Glutamatergic neuron (in vitro differentiated cells): ENCODE measurements at regions not wholly inside any gene's neighbourhood (a gene's known extent, or its start where the extent isn't known, plus 50 kb on each side); places are given as distances from the start of the nearest gene placed in this dataset.

ENCODE experiments used
- DNase-seq: peaks from one replicate; pipeline ENCODE4 v3.0.0; 2022
- H3K27ac Mint-ChIP-seq: one replicate; pipeline ENCODE4 v1.8.0; 2020; ENCODE audit warnings: mild to moderate bottlenecking, mixed read lengths, inconsistent platforms; ENCODE audit not compliant: unreplicated experiment
- H3K27me3 Mint-ChIP-seq: one replicate; pipeline ENCODE4 v1.8.0; 2020; ENCODE audit warnings: mild to moderate bottlenecking, moderate library complexity, mixed read lengths, inconsistent platforms; ENCODE audit not compliant: unreplicated experiment
- H3K36me3 Mint-ChIP-seq: one replicate; pipeline ENCODE4 v1.8.0; 2020; ENCODE audit warnings: mild to moderate bottlenecking, mixed read lengths, inconsistent platforms; ENCODE audit not compliant: unreplicated experiment
- H3K4me1 Mint-ChIP-seq: one replicate; pipeline ENCODE4 v1.8.0; 2020; ENCODE audit warnings: mild to moderate bottlenecking, low read depth, mixed read lengths, inconsistent platforms; ENCODE audit not compliant: unreplicated experiment
- H3K4me3 Mint-ChIP-seq: one replicate; pipeline ENCODE4 v1.8.0; 2020; ENCODE audit warnings: mild to moderate bottlenecking, mixed read lengths, inconsistent platforms; ENCODE audit not compliant: unreplicated experiment
- H3K9me3 Mint-ChIP-seq: one replicate; pipeline ENCODE4 v1.8.0; 2020; ENCODE audit warnings: mild to moderate bottlenecking, moderate library complexity, mixed read lengths, inconsistent platforms; ENCODE audit not compliant: unreplicated experiment
- CTCF ChIP-seq: fragments of 200-600 bp; sonication (generic); IDR thresholded peaks from one replicate; pipeline ENCODE4 v1.5.0; 2021; ENCODE audit not compliant: partially characterized antibody, unreplicated experiment

DNA sequence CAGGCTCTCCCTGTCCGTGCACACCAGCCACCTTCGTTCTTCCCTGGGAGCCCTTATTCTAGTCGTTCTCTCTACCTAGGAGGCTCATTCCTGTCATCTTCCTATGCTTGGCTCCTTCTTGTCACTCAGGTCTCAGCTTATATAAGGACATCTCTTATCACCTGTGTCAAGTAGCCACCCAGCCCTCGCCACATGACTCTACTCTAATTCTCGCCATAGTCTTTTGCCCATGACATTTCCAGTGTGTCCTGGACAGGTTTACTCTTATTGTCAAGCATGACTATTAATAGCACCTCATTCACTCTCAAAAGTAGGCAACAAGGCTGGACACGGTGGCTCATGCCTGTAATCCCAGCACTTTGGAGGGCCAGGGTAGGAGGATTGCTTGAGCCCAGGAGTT lies 175.7 kb upstream of the NUDT4 start:
- peaks cover 3% of the 10 kb centered on the region for H3K27me3 Mint-ChIP-seq
- H3K4me3 Mint-ChIP-seq: no peak overlapping the region
- DNase-seq: no peak
- TF ChIP-seq CTCF: no peak
- H3K4me1 Mint-ChIP-seq: no peaks in the 10 kb centered on the region
- no peaks in the 10 kb centered on the region for H3K36me3 Mint-ChIP-seq
- peaks cover 1% of the 10 kb centered on the region for H3K9me3 Mint-ChIP-seq
- H3K27ac Mint-ChIP-seq: no peak overlapping the region

DNA sequence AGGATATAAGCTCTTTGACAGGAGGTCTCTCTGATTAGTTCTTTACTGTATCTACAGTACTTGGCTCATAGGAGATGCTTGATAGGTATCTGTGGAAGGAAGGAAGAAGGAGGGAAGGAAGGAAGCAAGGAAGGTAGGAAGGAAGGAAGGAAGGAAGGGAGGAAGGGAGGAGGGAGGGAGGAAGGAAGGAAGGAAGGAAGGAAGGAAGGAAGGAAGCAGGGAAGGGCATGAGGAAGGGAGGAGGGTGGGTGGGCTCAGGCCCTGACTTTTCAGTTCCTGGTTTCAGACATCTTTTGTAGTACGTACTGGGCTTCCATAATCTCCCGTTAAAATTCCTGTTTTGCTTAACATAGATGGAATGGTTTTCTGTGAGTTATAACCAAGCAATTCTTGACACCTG lies 175.0 kb upstream of the NUDT4 start:
- Mint-ChIP-seq H3K4me3 (no peak overlapping the region), H3K4me1 (no peaks in the 10 kb centered on the region), H3K27ac (no peak overlapping the region), H3K9me3 (peaks cover 1% of the 10 kb centered on the region), H3K27me3 (peaks cover 3% of the 10 kb centered on the region), H3K36me3 (no peaks in the 10 kb centered on the region)
- no peak for DNase-seq
- TF ChIP-seq CTCF: no peak

DNA sequence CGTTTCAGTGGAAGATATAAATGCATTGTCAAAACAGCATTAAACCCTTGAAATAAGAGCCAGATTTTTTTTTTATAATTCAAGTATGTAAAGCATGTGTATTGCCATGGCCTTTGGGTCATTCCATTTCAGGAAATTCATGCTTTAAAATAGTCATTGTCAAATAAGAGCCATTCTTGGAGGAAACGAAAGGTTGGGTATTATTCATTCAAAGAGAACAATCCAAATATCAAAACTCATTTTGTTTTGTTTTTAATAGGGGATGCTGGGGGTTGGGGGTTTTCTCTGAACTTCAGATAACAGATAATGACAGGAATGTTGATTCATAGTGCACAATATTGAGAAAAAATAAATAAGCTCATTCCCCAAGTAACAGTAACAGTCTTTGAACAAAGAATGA lies 174.4 kb upstream of the NUDT4 start:
- Mint-ChIP-seq H3K9me3 (peaks cover 1% of the 10 kb centered on the region), H3K36me3 (no peaks in the 10 kb centered on the region), H3K4me3 (no peak overlapping the region), H3K4me1 (no peaks in the 10 kb centered on the region), H3K27ac (no peak overlapping the region), H3K27me3 (peaks cover 3% of the 10 kb centered on the region)
- TF ChIP-seq CTCF: no peak
- no peak for DNase-seq

GRCh38 chr12:93204896-93205295 lies 172.8 kb upstream of the NUDT4 start:
- no peak for DNase-seq
- H3K4me3 Mint-ChIP-seq: no peak overlapping the region
- H3K27ac Mint-ChIP-seq: no peak overlapping the region
- peaks cover 3% of the 10 kb centered on the region for H3K27me3 Mint-ChIP-seq
- H3K9me3 Mint-ChIP-seq: peaks cover 3% of the 10 kb centered on the region
- no peaks in the 10 kb centered on the region for H3K36me3 Mint-ChIP-seq
- TF ChIP-seq CTCF: no peak
- H3K4me1 Mint-ChIP-seq: no peaks in the 10 kb centered on the region

- Mint-ChIP-seq H3K27ac (no peak overlapping the region), H3K36me3 (no peaks in the 10 kb centered on the region), H3K4me3 (no peak overlapping the region), H3K9me3 (peaks cover 3% of the 10 kb centered on the region), H3K4me1 (no peaks in the 10 kb centered on the region), H3K27me3 (no peaks in the 10 kb centered on the region)
- DNase-seq: no peak
- no peak for TF ChIP-seq CTCF
Observed at GRCh38 chr12:93205361-93205760, 172.4 kb upstream of the NUDT4 start.
